GM12878 (cell line): ENCODE measurements at regions not wholly inside any gene's neighbourhood (a gene's known extent, or its start where the extent isn't known, plus 50 kb on each side); places are given as distances from the start of the nearest gene placed in this dataset.

Experiments used
- CTCF ChIP-seq, 3 experiments: IDR thresholded peaks in 2 of 3; conservative IDR thresholded peaks in 1 of 3; 2 replicates each; pipeline ENCODE4 v1.5.1; 2011; ENCODE audit warnings: low read depth in 3 of 3, low read length in 3 of 3, mild to moderate bottlenecking in 3 of 3, control low read depth in 2 of 3, moderate library complexity in 2 of 3, inconsistent platforms in 1 of 3, mixed read lengths in 1 of 3; ENCODE audit not compliant: control insufficient read depth in 2 of 3, insufficient read depth in 1 of 3; ENCODE audit errors: extremely low read depth in 1 of 3
- EZH2 ChIP-seq: IDR thresholded peaks from 2 replicates; pipeline ENCODE4 v1.6.1; 2012; ENCODE audit warnings: low read depth, mild to moderate bottlenecking, control low read depth, inconsistent platforms, low read length, borderline replicate concordance; ENCODE audit not compliant: control insufficient read depth
- SP1 ChIP-seq: IDR thresholded peaks from one replicate; pipeline ENCODE4 v1.6.1; 2011; ENCODE audit warnings: low read depth, low read length
- SREBF1 ChIP-seq: IDR thresholded peaks from 2 replicates; pipeline ENCODE4 v1.6.1; 2012; ENCODE audit warnings: mild to moderate bottlenecking, low read length
- TF ChIP-seq, protein P1 (sequence below): IDR thresholded peaks from 2 replicates; pipeline ENCODE4 v1.6.1; 2011; ENCODE audit warnings: mild to moderate bottlenecking, low read depth, low read length, moderate library complexity; ENCODE audit not compliant: insufficient replicate concordance
- TF ChIP-seq, protein P2 (sequence below): IDR thresholded peaks from 2 replicates; pipeline ENCODE4 v1.6.1; 2011; ENCODE audit warnings: low read depth, low read length, improper control_type of control experiment, borderline replicate concordance

- TF ChIP-seq CTCF (IDR thresholded peaks at IDR 0.05 in 2 of 3, conservative IDR thresholded peaks at IDR 0.05 in 1 of 3; ENCODE audit: control insufficient read depth in 2 of 3, extremely low read depth in 1 of 3, insufficient read depth in 1 of 3, low read depth in 3 of 3, low read length in 3 of 3), result no peak
- TF ChIP-seq, protein P1, sequence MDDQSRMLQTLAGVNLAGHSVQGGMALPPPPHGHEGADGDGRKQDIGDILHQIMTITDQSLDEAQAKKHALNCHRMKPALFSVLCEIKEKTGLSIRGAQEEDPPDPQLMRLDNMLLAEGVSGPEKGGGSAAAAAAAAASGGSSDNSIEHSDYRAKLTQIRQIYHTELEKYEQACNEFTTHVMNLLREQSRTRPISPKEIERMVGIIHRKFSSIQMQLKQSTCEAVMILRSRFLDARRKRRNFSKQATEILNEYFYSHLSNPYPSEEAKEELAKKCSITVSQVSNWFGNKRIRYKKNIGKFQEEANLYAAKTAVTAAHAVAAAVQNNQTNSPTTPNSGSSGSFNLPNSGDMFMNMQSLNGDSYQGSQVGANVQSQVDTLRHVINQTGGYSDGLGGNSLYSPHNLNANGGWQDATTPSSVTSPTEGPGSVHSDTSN, result no peak
- TF ChIP-seq SREBF1, result no peak
- TF ChIP-seq SP1, result no peak
- TF ChIP-seq EZH2, result no peak
- TF ChIP-seq, protein P2, sequence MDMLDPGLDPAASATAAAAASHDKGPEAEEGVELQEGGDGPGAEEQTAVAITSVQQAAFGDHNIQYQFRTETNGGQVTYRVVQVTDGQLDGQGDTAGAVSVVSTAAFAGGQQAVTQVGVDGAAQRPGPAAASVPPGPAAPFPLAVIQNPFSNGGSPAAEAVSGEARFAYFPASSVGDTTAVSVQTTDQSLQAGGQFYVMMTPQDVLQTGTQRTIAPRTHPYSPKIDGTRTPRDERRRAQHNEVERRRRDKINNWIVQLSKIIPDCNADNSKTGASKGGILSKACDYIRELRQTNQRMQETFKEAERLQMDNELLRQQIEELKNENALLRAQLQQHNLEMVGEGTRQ, result no peak
Measured at GRCh38 chr17:69711541-69711940, 297.0 kb downstream of the MAP2K6 start.
